ENCODE measurements at regions not wholly inside any gene's neighbourhood (a gene's known extent, or its start where the extent isn't known, plus 50 kb on each side); places are given as distances from the start of the nearest gene placed in this dataset.

- H3K4me1 ChIP-seq: no peaks in the 10 kb centered on the region
- TF ChIP-seq CTCF (IDR thresholded peaks at IDR 0.05): peak; percentile 57
- ATAC-seq: peak; percentile 96
- no peaks in the 10 kb centered on the region for H3K27me3 ChIP-seq
- no peaks in the 10 kb centered on the region for H3K36me3 ChIP-seq
- no peak overlapping the region for H3K27ac ChIP-seq
- intact Hi-C loops (cut with DNase I): no loop called here
- no peak overlapping the region for H3K4me3 ChIP-seq
- peak; percentile 72 for DNase-seq
- H3K9me3 ChIP-seq: no peaks in the 10 kb centered on the region
Measured at GRCh38 chr13:67416047-67416925, 186.2 kb upstream of the PCDH9 start.

GRCh38 chr13:67410645-67411044 lies 180.5 kb upstream of the PCDH9 start:
- DNase-seq (no peak), ATAC-seq (no peak)
- Histone ChIP-seq H3K27me3 (no peaks in the 10 kb centered on the region), H3K4me3 (no peak overlapping the region), H3K4me1 (no peaks in the 10 kb centered on the region), H3K9me3 (no peaks in the 10 kb centered on the region), H3K27ac (no peak overlapping the region), H3K36me3 (no peaks in the 10 kb centered on the region)
- intact Hi-C loops (cut with DNase I): no loop called here
- TF ChIP-seq CTCF (IDR thresholded peaks at IDR 0.05): no peak

GRCh38 chr13:67408798-67409197 lies 178.7 kb upstream of the PCDH9 start:
- ATAC-seq (peak; percentile 94), DNase-seq (no peak)
- no peak overlapping the region for H3K27ac ChIP-seq
- no peaks in the 10 kb centered on the region for H3K9me3 ChIP-seq
- H3K4me1 ChIP-seq: no peaks in the 10 kb centered on the region
- no peaks in the 10 kb centered on the region for H3K27me3 ChIP-seq
- H3K36me3 ChIP-seq: no peaks in the 10 kb centered on the region
- TF ChIP-seq CTCF (IDR thresholded peaks at IDR 0.05): no peak
- intact Hi-C loops (cut with DNase I): no loop called here
- H3K4me3 ChIP-seq: no peak overlapping the region

- no peak overlapping the region for H3K4me3 ChIP-seq
- H3K36me3 ChIP-seq: no peaks in the 10 kb centered on the region
- TF ChIP-seq CTCF (IDR thresholded peaks at IDR 0.05): no peak
- DNase-seq: no peak
- no peak for ATAC-seq
- H3K4me1 ChIP-seq: no peaks in the 10 kb centered on the region
- no peaks in the 10 kb centered on the region for H3K9me3 ChIP-seq
- no peaks in the 10 kb centered on the region for H3K27me3 ChIP-seq
- intact Hi-C loops (cut with DNase I): no loop called here
- H3K27ac ChIP-seq: no peak overlapping the region
Measured at GRCh38 chr13:67402546-67402945, 172.4 kb upstream of the PCDH9 start.

GRCh38 chr13:67395577-67395976 lies 165.4 kb upstream of the PCDH9 start:
- ATAC-seq (no peak), DNase-seq (no peak)
- Histone ChIP-seq H3K27me3 (no peaks in the 10 kb centered on the region), H3K36me3 (no peaks in the 10 kb centered on the region), H3K27ac (no peak overlapping the region), H3K4me3 (no peak overlapping the region), H3K4me1 (no peaks in the 10 kb centered on the region), H3K9me3 (no peaks in the 10 kb centered on the region)
- no peak for TF ChIP-seq CTCF (IDR thresholded peaks at IDR 0.05)
- intact Hi-C loops (cut with DNase I): no loop called here
